ELR (cell line): ENCODE measurements at regions not wholly inside any gene's neighbourhood (a gene's known extent, or its start where the extent isn't known, plus 50 kb on each side); places are given as distances from the start of the nearest gene placed in this dataset.
"Not testable (repeated sequence)": the region's sequence is repeated elsewhere in the genome, so short reads cannot be mapped to it uniquely, and the experiment has no call there.

Experiments
- DNase-seq: peaks from one replicate; pipeline ENCODE4 v3.0.0-alpha.2; 2015; ENCODE audit warnings: low read depth

GRCh38 chr20:60762386-60762785, 489.7 kb upstream of the CDH4 start:
- DNase-seq = no peak

- DNase-seq = no peak
These were observed 487.7 kb upstream of the CDH4 start for GRCh38 chr20:60764328-60764727.

- no peak for DNase-seq
These were observed 487.3 kb upstream of the CDH4 start for GRCh38 chr20:60764771-60765170.

GRCh38 chr20:60765821-60766403, 486.1 kb upstream of the CDH4 start:
- no peak for DNase-seq

- DNase-seq = no peak
These were observed 483.8 kb upstream of the CDH4 start for GRCh38 chr20:60768216-60768615.

GRCh38 chr20:60780388-60781025, 471.6 kb upstream of the CDH4 start:
- DNase-seq = no peak

- DNase-seq = no peak
These were observed 469.0 kb upstream of the CDH4 start for GRCh38 chr20:60782959-60783625.

- DNase-seq = no peak
These were observed 466.8 kb upstream of the CDH4 start for GRCh38 chr20:60785301-60785700.

GRCh38 chr20:60785785-60786184, 466.3 kb upstream of the CDH4 start:
- DNase-seq = no peak

GRCh38 chr20:60786686-60787217, 465.3 kb upstream of the CDH4 start:
- no peak for DNase-seq

- DNase-seq = no peak
These were observed 464.8 kb upstream of the CDH4 start for GRCh38 chr20:60787276-60787675.

- DNase-seq = no peak
These were observed 464.0 kb upstream of the CDH4 start for GRCh38 chr20:60788070-60788469.

- no peak for DNase-seq
These were observed 462.7 kb upstream of the CDH4 start for GRCh38 chr20:60789399-60789798.

GRCh38 chr20:60790339-60790738, 461.7 kb upstream of the CDH4 start:
- DNase-seq = not testable (repeated sequence)

GRCh38 chr20:60791823-60792222, 460.2 kb upstream of the CDH4 start:
- DNase-seq = no peak

- DNase-seq = no peak
These were observed 459.1 kb upstream of the CDH4 start for GRCh38 chr20:60792941-60793340.

GRCh38 chr20:60794674-60795073, 457.4 kb upstream of the CDH4 start:
- DNase-seq = no peak

- DNase-seq = no peak
These were observed 456.4 kb upstream of the CDH4 start for GRCh38 chr20:60795651-60796050.

GRCh38 chr20:60800185-60800584, 451.9 kb upstream of the CDH4 start:
- no peak for DNase-seq

GRCh38 chr20:60802676-60803075, 449.4 kb upstream of the CDH4 start:
- DNase-seq = no peak

- no peak for DNase-seq
These were observed 448.6 kb upstream of the CDH4 start for GRCh38 chr20:60803335-60804055.

- no peak for DNase-seq
These were observed 447.7 kb upstream of the CDH4 start for GRCh38 chr20:60804240-60804917.
